MM.1S (cell line): ENCODE measurements at regions not wholly inside any gene's neighbourhood (a gene's known extent, or its start where the extent isn't known, plus 50 kb on each side); places are given as distances from the start of the nearest gene placed in this dataset.

Source experiments
- DNase-seq: peaks from one replicate; pipeline ENCODE4 v3.0.0-alpha.2; 2015
- H2AFZ ChIP-seq: fragments of 300-600 bp; sonication (generic); 2 replicates; pipeline ENCODE4 v1.6.0; 2016; ENCODE audit warnings: antibody characterized with exemption, low read length
- H3F3A ChIP-seq: fragments of 300-600 bp; sonication (generic); 2 replicates; pipeline ENCODE4 v1.6.1; 2016; ENCODE audit warnings: mild to moderate bottlenecking, antibody characterized with exemption, low read length, moderate library complexity, mixed read lengths; ENCODE audit not compliant: insufficient read depth
- H3K27ac ChIP-seq: fragments of 300-600 bp; sonication (generic); 2 replicates; pipeline ENCODE4 v1.5.1; 2016; ENCODE audit warnings: mild to moderate bottlenecking, low read length
- H3K27me3 ChIP-seq: fragments of 300-600 bp; sonication (generic); replicated peaks from 2 replicates; pipeline ENCODE4 v1.6.0; 2016; ENCODE audit warnings: low read length; ENCODE audit not compliant: insufficient read depth
- H3K36me3 ChIP-seq: fragments of 300-600 bp; sonication (generic); replicated peaks from 2 replicates; pipeline ENCODE4 v1.6.1; 2016; ENCODE audit warnings: mild to moderate bottlenecking, low read length, mixed read lengths; ENCODE audit not compliant: insufficient read depth
- H3K4me1 ChIP-seq: fragments of 300-600 bp; sonication (generic); 2 replicates; pipeline ENCODE4 v1.6.1; 2016; ENCODE audit warnings: low read length, mixed read lengths
- H3K4me2 ChIP-seq: fragments of 300-600 bp; sonication (generic); 2 replicates; pipeline ENCODE4 v1.6.0; 2016; ENCODE audit warnings: low read depth, low read length
- H3K4me3 ChIP-seq: fragments of 300-600 bp; sonication (generic); 2 replicates; pipeline ENCODE4 v1.5.1; 2016; ENCODE audit warnings: low read length, mixed read lengths
- H3K79me2 ChIP-seq: fragments of 300-600 bp; sonication (generic); 2 replicates; pipeline ENCODE4 v1.6.1; 2016; ENCODE audit warnings: mixed run types, low read length, mixed read lengths
- H3K9ac ChIP-seq: fragments of 300-600 bp; sonication (generic); 2 replicates; pipeline ENCODE4 v1.6.1; 2016; ENCODE audit warnings: low read length, mixed read lengths
- H3K9me2 ChIP-seq: fragments of 300-600 bp; sonication (generic); replicated peaks from 2 replicates; pipeline ENCODE4 v1.6.1; 2016; ENCODE audit warnings: mild to moderate bottlenecking, low read length, mixed read lengths; ENCODE audit not compliant: insufficient read depth
- H3K9me3 ChIP-seq: fragments of 300-600 bp; sonication (generic); replicated peaks from 2 replicates; pipeline ENCODE4 v1.6.1; 2016; ENCODE audit warnings: mild to moderate bottlenecking, low read length, mixed read lengths; ENCODE audit not compliant: insufficient read depth
- H4K20me1 ChIP-seq: fragments of 300-600 bp; sonication (generic); 2 replicates; pipeline ENCODE4 v1.6.1; 2016; ENCODE audit warnings: mild to moderate bottlenecking, low read length, moderate library complexity, mixed read lengths; ENCODE audit not compliant: insufficient read depth
- EZH2 ChIP-seq: fragments of 300-600 bp; sonication (generic); optimal IDR thresholded peaks from 2 replicates; pipeline ENCODE3; 2017; ENCODE audit warnings: low read depth, mild to moderate bottlenecking, antibody characterized with exemption, low read length, mixed read lengths
- EZH2phosphoT487 ChIP-seq: fragments of 300-600 bp; sonication (generic); IDR thresholded peaks from 2 replicates; pipeline ENCODE4 v1.6.1; 2018; ENCODE audit warnings: antibody characterized with exemption, low read length
- TF ChIP-seq, protein P1 (sequence below): fragments of 300-600 bp; sonication (generic); IDR thresholded peaks from 2 replicates; pipeline ENCODE4 v1.5.1; 2016; ENCODE audit warnings: antibody characterized with exemption, low read length, mixed read lengths

DNA sequence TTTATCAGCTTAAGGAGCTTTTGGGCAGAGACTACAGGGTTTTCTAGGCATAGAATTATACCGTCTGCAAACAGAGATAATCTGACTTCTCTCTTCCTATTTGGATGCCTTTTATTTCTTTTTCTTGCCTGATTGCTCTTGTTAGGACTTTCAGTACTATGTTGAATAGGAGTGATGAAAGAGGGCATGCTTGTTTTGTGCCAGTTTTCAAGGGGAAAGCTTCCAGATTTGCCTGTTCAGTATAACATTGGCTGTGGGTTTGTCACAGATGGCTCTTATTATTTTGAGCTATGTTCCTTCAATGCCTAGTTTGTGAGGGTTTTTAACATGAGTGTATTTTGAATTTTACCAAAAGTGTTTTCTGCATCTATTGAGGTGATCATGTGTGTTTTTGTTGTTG lies 192.8 kb upstream of the PHACTR1 start:
- no peak overlapping the region for H3K4me2 ChIP-seq
- no peaks in the 10 kb centered on the region for H3K9me2 ChIP-seq
- no peaks in the 10 kb centered on the region for H3K36me3 ChIP-seq
- TF ChIP-seq, protein P1, sequence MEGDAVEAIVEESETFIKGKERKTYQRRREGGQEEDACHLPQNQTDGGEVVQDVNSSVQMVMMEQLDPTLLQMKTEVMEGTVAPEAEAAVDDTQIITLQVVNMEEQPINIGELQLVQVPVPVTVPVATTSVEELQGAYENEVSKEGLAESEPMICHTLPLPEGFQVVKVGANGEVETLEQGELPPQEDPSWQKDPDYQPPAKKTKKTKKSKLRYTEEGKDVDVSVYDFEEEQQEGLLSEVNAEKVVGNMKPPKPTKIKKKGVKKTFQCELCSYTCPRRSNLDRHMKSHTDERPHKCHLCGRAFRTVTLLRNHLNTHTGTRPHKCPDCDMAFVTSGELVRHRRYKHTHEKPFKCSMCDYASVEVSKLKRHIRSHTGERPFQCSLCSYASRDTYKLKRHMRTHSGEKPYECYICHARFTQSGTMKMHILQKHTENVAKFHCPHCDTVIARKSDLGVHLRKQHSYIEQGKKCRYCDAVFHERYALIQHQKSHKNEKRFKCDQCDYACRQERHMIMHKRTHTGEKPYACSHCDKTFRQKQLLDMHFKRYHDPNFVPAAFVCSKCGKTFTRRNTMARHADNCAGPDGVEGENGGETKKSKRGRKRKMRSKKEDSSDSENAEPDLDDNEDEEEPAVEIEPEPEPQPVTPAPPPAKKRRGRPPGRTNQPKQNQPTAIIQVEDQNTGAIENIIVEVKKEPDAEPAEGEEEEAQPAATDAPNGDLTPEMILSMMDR = no peak
- no peak for TF ChIP-seq EZH2
- no peak for TF ChIP-seq EZH2phosphoT487
- no peak for DNase-seq
- H3K27ac ChIP-seq = no peak overlapping the region
- H3K27me3 ChIP-seq = no peaks in the 10 kb centered on the region
- no peak overlapping the region for H3K9ac ChIP-seq
- no peaks in the 10 kb centered on the region for H3K9me3 ChIP-seq
- H2AFZ ChIP-seq = no peak overlapping the region
- H3F3A ChIP-seq = no peaks in the 10 kb centered on the region
- H3K79me2 ChIP-seq = no peaks in the 10 kb centered on the region
- H4K20me1 ChIP-seq = no peaks in the 10 kb centered on the region
- no peak overlapping the region for H3K4me3 ChIP-seq
- H3K4me1 ChIP-seq = no peaks in the 10 kb centered on the region

DNA sequence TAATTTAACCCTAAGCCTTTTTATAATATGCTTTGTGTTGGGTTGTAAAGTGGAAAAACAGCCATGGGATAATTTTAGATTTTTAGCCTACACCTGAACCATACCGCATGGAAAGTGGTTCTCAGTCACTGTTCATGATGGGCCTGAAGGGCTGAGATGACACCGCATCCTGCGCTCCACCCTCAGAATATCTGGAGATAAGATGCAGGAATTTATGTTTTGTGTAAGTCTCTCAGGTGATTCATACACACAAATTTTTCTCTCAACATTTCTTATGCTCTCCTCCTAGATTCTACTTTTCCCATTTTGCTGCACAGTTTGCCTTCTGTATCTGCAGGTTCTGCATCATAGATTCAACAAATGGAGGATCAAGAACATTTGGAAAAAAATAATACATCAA lies 191.3 kb upstream of the PHACTR1 start:
- no peaks in the 10 kb centered on the region for H3F3A ChIP-seq
- H3K36me3 ChIP-seq = no peaks in the 10 kb centered on the region
- H3K27ac ChIP-seq = no peak overlapping the region
- no peak for TF ChIP-seq EZH2phosphoT487
- TF ChIP-seq EZH2 = no peak
- TF ChIP-seq, protein P1 = no peak
- no peak for DNase-seq
- H3K9ac ChIP-seq = no peak overlapping the region
- no peak overlapping the region for H3K4me2 ChIP-seq
- H3K9me2 ChIP-seq = no peaks in the 10 kb centered on the region
- no peak overlapping the region for H2AFZ ChIP-seq
- no peaks in the 10 kb centered on the region for H3K79me2 ChIP-seq
- H3K4me1 ChIP-seq = no peaks in the 10 kb centered on the region
- H4K20me1 ChIP-seq = no peaks in the 10 kb centered on the region
- H3K4me3 ChIP-seq = no peak overlapping the region
- H3K9me3 ChIP-seq = no peaks in the 10 kb centered on the region
- no peaks in the 10 kb centered on the region for H3K27me3 ChIP-seq

DNA sequence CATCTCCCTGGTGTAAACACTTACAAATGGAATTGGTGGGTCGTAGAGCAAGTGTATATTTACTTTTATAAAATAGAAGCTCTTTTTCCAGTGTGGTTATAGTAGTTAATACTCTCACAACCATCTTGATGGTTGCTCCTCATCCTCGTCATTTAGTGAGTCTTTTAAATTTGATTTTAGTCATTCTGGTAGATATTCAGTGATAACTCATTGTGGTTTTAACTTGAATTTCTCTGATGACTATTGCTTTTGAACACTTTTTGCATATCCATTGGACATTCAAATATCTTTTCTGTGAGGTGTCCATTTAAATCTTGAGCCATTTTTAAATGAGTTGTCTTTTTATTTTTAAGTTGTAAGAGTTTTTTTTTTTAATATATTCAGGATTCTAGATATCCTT lies 189.2 kb upstream of the PHACTR1 start:
- TF ChIP-seq EZH2 = no peak
- TF ChIP-seq EZH2phosphoT487 = no peak
- TF ChIP-seq, protein P1 = no peak
- no peaks in the 10 kb centered on the region for H3K27me3 ChIP-seq
- no peak overlapping the region for H2AFZ ChIP-seq

More for the DNA sequence above, 189.2 kb upstream of the PHACTR1 start:
- H4K20me1 ChIP-seq = no peaks in the 10 kb centered on the region
- H3F3A ChIP-seq = no peaks in the 10 kb centered on the region
- no peak for DNase-seq
- H3K4me1 ChIP-seq = no peaks in the 10 kb centered on the region
- H3K36me3 ChIP-seq = no peaks in the 10 kb centered on the region
- H3K9ac ChIP-seq = no peak overlapping the region
- H3K27ac ChIP-seq = no peak overlapping the region
- H3K9me3 ChIP-seq = no peaks in the 10 kb centered on the region
- H3K79me2 ChIP-seq = no peaks in the 10 kb centered on the region
- H3K4me3 ChIP-seq = no peak overlapping the region
- H3K9me2 ChIP-seq = no peaks in the 10 kb centered on the region
- no peak overlapping the region for H3K4me2 ChIP-seq
